ENCODE measurements at regions not wholly inside any gene's neighbourhood (a gene's known extent, or its start where the extent isn't known, plus 50 kb on each side); places are given as distances from the start of the nearest gene placed in this dataset.

GRCh38 chr11:33645686-33646085 lies 54.9 kb downstream of the C11orf91 start:
- TF ChIP-seq GATA2 (IDR thresholded peaks at IDR 0.05; ENCODE audit: low read depth, low read length) = no peak
- TF ChIP-seq GATA3 (IDR thresholded peaks at IDR 0.05; ENCODE audit: low read depth, low read length) = no peak
